ENCODE measurements at regions not wholly inside any gene's neighbourhood (a gene's known extent, or its start where the extent isn't known, plus 50 kb on each side); places are given as distances from the start of the nearest gene placed in this dataset.

- TF ChIP-seq, protein P1, sequence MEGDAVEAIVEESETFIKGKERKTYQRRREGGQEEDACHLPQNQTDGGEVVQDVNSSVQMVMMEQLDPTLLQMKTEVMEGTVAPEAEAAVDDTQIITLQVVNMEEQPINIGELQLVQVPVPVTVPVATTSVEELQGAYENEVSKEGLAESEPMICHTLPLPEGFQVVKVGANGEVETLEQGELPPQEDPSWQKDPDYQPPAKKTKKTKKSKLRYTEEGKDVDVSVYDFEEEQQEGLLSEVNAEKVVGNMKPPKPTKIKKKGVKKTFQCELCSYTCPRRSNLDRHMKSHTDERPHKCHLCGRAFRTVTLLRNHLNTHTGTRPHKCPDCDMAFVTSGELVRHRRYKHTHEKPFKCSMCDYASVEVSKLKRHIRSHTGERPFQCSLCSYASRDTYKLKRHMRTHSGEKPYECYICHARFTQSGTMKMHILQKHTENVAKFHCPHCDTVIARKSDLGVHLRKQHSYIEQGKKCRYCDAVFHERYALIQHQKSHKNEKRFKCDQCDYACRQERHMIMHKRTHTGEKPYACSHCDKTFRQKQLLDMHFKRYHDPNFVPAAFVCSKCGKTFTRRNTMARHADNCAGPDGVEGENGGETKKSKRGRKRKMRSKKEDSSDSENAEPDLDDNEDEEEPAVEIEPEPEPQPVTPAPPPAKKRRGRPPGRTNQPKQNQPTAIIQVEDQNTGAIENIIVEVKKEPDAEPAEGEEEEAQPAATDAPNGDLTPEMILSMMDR (IDR thresholded peaks at IDR 0.05): no peak
- TF ChIP-seq MLX (CRISPR knock-in tag; IDR thresholded peaks at IDR 0.05) (no peak), ATF3 (CRISPR knock-in tag; conservative IDR thresholded peaks at IDR 0.05) (no peak), ETV6 (CRISPR knock-in tag; IDR thresholded peaks at IDR 0.05) (no peak), CREM (CRISPR knock-in tag; IDR thresholded peaks at IDR 0.05) (no peak), MAX (CRISPR knock-in tag; IDR thresholded peaks at IDR 0.05) (no peak), TEAD1 (CRISPR knock-in tag; IDR thresholded peaks at IDR 0.05) (no peak), SP1 (CRISPR knock-in tag; conservative IDR thresholded peaks at IDR 0.05) (no peak)
- TF ChIP-seq, protein P2, sequence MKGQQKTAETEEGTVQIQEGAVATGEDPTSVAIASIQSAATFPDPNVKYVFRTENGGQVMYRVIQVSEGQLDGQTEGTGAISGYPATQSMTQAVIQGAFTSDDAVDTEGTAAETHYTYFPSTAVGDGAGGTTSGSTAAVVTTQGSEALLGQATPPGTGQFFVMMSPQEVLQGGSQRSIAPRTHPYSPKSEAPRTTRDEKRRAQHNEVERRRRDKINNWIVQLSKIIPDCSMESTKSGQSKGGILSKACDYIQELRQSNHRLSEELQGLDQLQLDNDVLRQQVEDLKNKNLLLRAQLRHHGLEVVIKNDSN (CRISPR knock-in tag; IDR thresholded peaks at IDR 0.05): no peak
Measured at GRCh38 chr2:21650569-21650968, 526.8 kb downstream of the TDRD15 start.

All from WTC11 (cell line).